Esophagus squamous epithelium (tissue), 5 donors: ENCODE measurements at regions not wholly inside any gene's neighbourhood (a gene's known extent, or its start where the extent isn't known, plus 50 kb on each side); places are given as distances from the start of the nearest gene placed in this dataset.
A peak's percentile ranks its signal among the peaks of the same experiment; 100 is the strongest.

Source experiments
- DNase-seq: peaks from one replicate; lab custom pipeline; 2025; lab: John Stamatoyannopoulos, UW
- H3K27ac ChIP-seq, 4 donors: fragments of 200-600 bp; sonication (generic); one replicate each; pipeline ENCODE4 v1.5.1; 2016 to 2019; ENCODE audit warnings: mild to moderate bottlenecking in 1 of 4
- H3K27me3 ChIP-seq, 4 donors: fragments of 200-600 bp; sonication (generic); 1 replicate in 3 of 4; 2 replicates in 1 of 4; pipeline versions ENCODE4 v1.5.1 to v1.6.0; 2017 to 2021; ENCODE audit warnings: antibody characterized with exemption in 1 of 4
- H3K36me3 ChIP-seq, 3 donors: fragments of 200-600 bp; sonication (generic); one replicate each; pipeline ENCODE4 v1.5.1; 2016 to 2019
- H3K4me1 ChIP-seq, 3 donors: fragments of 200-600 bp; sonication (generic); one replicate each; pipeline ENCODE4 v1.5.1; 2017 to 2019
- H3K4me3 ChIP-seq, 4 donors: fragments of 200-600 bp; sonication (generic); 1 replicate in 3 of 4; 2 replicates in 1 of 4; pipeline ENCODE4 v1.5.1; 2016 to 2019; ENCODE audit warnings: mild to moderate bottlenecking in 2 of 4, moderate library complexity in 1 of 4
- H3K9me3 ChIP-seq, 3 donors: fragments of 200-600 bp; sonication (generic); one replicate each; pipeline ENCODE4 v1.5.1; 2016 to 2019
- POLR2A ChIP-seq, 4 donors: fragments of 450-650 bp; IDR thresholded peaks; one replicate each; pipeline ENCODE4 v1.6.1; 2017; ENCODE audit warnings: antibody characterized with exemption in 4 of 4, mild to moderate bottlenecking in 4 of 4, moderate library complexity in 3 of 4
- WGBS, 2 donors: methylation state at CpG; one replicate each; pipeline ENCODE4 v1.1.5; 2018; 5-methylcytosine and 5-hydroxymethylcytosine counted together
- intact Hi-C: fragments of 100-400 bp; cut with DNase I; formaldehyde crosslinking; loops from one replicate; pipeline ENCODE4 v1.15.0; 2022
- TF ChIP-seq, protein P1 (sequence below), 6 experiments: fragments of 450-650 bp in 4 of 6; fragments of 200-600 bp in 2 of 6; sonication (generic) in 2 of 6; IDR thresholded peaks; one replicate each; pipeline ENCODE4 v1.5.1; 2016 to 2019; ENCODE audit warnings: antibody characterized with exemption in 6 of 6, mild to moderate bottlenecking in 4 of 6, moderate library complexity in 4 of 6
- donor health status: DM: yes; HTN: yes; CAD: no.

DNA sequence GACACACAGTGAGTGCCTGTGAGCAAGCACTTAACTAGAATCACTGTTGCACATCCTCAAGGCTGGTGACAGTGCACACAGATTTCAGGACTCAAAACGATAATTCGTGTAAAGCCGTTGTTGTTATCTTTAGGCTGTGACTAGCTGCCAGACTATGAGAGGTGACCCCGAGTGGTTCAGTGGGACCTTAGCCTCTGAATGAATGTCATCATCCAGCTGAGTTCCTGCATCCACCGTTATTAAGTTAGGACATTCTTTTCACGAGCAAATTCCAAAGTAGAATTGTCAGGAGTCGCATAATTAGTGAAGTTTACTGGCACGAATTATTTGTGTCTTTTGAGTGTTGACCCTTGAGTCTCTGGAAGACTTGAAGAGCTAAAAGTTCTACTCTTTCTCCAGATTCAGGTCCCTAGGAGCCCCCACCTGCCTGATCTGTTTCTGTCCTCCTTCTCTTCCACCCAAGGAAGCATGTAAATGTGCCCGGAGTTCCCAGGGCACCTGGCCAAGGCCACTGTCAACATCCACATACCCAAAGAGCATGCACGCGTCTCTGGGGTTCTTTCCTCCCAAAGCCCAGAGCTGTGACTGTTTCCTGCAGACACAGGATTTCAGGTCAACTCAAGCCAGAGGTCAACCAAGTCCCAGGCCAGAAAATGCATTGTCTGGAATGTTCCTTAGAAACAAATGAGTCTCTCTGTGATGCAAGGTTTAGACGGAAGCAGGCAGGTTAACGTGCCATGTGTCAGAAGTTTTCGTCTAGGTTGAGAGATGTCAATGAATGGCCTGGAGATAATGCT is 207.2 kb downstream of the TOMM20 start:
- intact Hi-C loops: no loop called here
- Histone ChIP-seq H3K27ac (peak overlapping the region in 3 of 4 donors; percentile 73 to 88 (median 83)), H3K36me3 (no peaks in the 10 kb centered on the region), H3K4me3 (no peak overlapping the region), H3K27me3 (no peaks in the 10 kb centered on the region), H3K9me3 (no peaks in the 10 kb centered on the region), H3K4me1 (peaks cover 17 to 73% (median 34%) of the 10 kb centered on the region in 3 donors)
- no peak for DNase-seq
- 58 to 66% methylated on average over 14 of the region's 14 CpGs for WGBS, 2 donors
- TF ChIP-seq POLR2A (IDR thresholded peaks at IDR 0.05): no peak
- TF ChIP-seq, protein P1, sequence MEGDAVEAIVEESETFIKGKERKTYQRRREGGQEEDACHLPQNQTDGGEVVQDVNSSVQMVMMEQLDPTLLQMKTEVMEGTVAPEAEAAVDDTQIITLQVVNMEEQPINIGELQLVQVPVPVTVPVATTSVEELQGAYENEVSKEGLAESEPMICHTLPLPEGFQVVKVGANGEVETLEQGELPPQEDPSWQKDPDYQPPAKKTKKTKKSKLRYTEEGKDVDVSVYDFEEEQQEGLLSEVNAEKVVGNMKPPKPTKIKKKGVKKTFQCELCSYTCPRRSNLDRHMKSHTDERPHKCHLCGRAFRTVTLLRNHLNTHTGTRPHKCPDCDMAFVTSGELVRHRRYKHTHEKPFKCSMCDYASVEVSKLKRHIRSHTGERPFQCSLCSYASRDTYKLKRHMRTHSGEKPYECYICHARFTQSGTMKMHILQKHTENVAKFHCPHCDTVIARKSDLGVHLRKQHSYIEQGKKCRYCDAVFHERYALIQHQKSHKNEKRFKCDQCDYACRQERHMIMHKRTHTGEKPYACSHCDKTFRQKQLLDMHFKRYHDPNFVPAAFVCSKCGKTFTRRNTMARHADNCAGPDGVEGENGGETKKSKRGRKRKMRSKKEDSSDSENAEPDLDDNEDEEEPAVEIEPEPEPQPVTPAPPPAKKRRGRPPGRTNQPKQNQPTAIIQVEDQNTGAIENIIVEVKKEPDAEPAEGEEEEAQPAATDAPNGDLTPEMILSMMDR (IDR thresholded peaks at IDR 0.05): no peak

DNA sequence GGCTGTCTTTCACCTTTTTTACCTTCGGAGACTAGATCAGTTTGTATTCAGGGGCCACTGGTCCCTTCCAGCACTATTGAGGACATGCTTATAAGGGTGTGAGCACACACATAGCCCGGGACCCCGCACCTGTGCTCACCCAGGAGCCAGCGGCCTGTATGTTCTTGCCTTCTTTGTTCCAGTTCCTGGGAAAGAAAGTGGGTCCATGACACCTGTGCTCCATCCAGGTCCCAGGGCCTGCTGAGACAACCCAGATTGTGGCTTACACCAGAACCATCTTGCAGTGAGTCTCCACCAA is 207.8 kb downstream of the TOMM20 start:
- DNase-seq: no peak
- Histone ChIP-seq H3K4me1 (peaks cover 10 to 73% (median 29%) of the 10 kb centered on the region in 3 donors), H3K36me3 (no peaks in the 10 kb centered on the region), H3K4me3 (no peak overlapping the region), H3K27ac (peak overlapping the region in 3 of 4 donors; percentile 73 to 88 (median 83)), H3K27me3 (no peaks in the 10 kb centered on the region), H3K9me3 (no peaks in the 10 kb centered on the region)
- intact Hi-C loops: no loop called here
- whole genome bisulfite sequencing, 2 donors: 80% methylated on average over 1 of the region's 4 CpGs; no CpG with 5 or more reads in 1 of the 2 donors
- TF ChIP-seq, protein P1 (IDR thresholded peaks at IDR 0.05): no peak
- no peak for TF ChIP-seq POLR2A (IDR thresholded peaks at IDR 0.05)

DNA sequence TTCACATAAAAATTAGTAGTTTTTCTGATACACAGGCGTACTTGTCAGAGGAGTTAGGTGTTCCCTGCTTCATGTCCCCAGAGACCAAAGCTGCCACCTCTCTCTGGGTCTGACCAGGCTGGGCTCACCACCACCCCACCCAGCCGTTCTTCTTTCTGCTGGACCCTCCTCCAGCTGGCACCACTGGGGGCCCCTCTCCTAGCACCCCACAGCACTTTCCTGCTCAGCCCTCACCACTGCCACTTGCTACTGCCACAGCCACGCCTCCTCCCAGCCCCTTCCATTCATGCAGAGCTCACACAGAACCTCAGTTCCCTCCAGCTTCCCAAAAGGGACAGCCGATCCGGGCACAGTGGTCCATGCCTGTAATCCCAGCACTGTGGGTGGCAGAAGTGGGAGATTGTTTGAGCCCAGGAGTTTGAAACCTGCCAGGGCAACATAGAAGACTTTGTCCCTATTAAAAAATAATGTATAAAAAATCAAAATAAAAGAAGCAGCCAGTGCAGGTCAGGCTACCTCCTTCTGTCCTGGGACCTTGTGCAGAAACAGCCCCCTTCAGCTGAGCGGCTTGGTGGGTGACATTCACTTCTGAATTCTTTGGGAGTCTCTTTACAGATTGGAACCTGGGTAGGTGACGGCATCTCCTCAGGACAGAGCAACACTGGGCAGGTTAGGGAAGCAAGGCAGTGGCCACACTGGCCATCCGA is 208.3 kb downstream of the TOMM20 start:
- H3K4me3 ChIP-seq: no peak overlapping the region
- TF ChIP-seq, protein P1 (IDR thresholded peaks at IDR 0.05): no peak
- no peak for TF ChIP-seq POLR2A (IDR thresholded peaks at IDR 0.05)
- H3K9me3 ChIP-seq: no peaks in the 10 kb centered on the region
- H3K27ac ChIP-seq: peak overlapping the region; percentile 51 to 92 (median 86)
- no peaks in the 10 kb centered on the region for H3K27me3 ChIP-seq
- intact Hi-C loops: no loop called here
- H3K4me1 ChIP-seq: peaks cover 7 to 71% (median 29%) of the 10 kb centered on the region in 3 donors
- no peaks in the 10 kb centered on the region for H3K36me3 ChIP-seq
- no peak for DNase-seq
- 76 to 87% methylated on average over 6 of the region's 8 CpGs for WGBS, 2 donors

DNA sequence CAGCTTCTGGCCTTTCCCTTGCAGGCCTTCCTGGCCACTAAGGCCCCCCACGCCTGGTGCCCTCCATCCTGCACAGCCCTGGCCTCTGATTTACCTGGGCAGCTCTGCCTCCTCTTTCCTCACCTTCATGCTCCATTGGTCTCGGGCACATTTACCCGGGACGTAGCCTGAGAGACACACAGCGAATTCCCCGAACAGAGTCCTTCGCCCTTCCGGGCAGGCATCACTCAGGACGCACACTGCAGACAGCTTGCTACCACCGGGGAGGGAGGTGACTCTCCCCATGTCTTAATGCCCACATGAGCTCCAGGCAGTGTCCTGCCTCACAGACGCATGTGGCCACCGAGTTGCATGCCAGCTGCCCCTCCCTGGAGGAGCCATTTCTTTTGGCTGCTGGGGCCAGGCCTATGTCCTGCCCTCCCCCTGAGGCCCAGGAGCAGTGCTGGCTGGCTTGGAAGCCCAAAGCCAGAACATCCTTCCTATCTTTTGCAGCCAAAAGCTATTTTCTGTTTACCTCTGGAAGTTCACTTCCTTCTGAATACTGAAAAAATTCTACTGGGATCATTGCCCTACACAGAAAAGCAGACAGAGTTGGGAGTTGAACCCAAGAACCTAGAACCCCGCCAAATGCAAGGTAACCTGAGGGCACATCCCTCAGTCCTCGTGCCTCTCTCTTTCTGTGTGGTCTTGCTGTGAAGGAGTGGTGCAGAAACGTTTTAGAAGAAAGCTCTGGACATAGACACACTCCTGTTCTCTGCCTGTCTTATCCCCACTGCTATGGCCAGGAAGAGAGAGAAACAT is 209.5 kb downstream of the TOMM20 start:
- TF ChIP-seq, protein P1 (IDR thresholded peaks at IDR 0.05): no peak
- no peak for TF ChIP-seq POLR2A (IDR thresholded peaks at IDR 0.05)
- intact Hi-C loops: no loop called here
- H3K27ac ChIP-seq: peak overlapping the region; percentile 51 to 92 (median 86)
- no peak for DNase-seq
- H3K9me3 ChIP-seq: no peaks in the 10 kb centered on the region
- H3K4me3 ChIP-seq: no peak overlapping the region
- H3K27me3 ChIP-seq: no peaks in the 10 kb centered on the region
- peaks cover 7 to 62% (median 29%) of the 10 kb centered on the region in 3 donors for H3K4me1 ChIP-seq
- 67 to 73% methylated on average over 8 to 15 of the region's 15 CpGs for WGBS, 2 donors
- H3K36me3 ChIP-seq: no peaks in the 10 kb centered on the region
